ENCODE measurements at regions not wholly inside any gene's neighbourhood (a gene's known extent, or its start where the extent isn't known, plus 50 kb on each side); places are given as distances from the start of the nearest gene placed in this dataset.

- no peak overlapping the region for H2BK20ac ChIP-seq (ENCODE audit: low read length)
- no peak overlapping the region for H2AK5ac ChIP-seq (ENCODE audit: low read depth, low read length)
- no peak overlapping the region for H2BK120ac ChIP-seq (replicated peaks; ENCODE audit: low read depth, low read length)
- H4K91ac ChIP-seq (replicated peaks; ENCODE audit: insufficient read length, low read length), result no peak overlapping the region
- H3K9ac ChIP-seq (replicated peaks in 1 of 4; ENCODE audit: extremely low read depth in 1 of 4, low read depth in 3 of 4, low read length in 3 of 4), result no peak overlapping the region
- no peaks in the 10 kb centered on the region for H3K4me1 ChIP-seq (replicated peaks in 1 of 4; ENCODE audit: control insufficient read depth in 3 of 4, insufficient read depth in 4 of 4, low read length in 3 of 4)
- no peak overlapping the region for H2BK15ac ChIP-seq (ENCODE audit: low read length)
- H2BK12ac ChIP-seq (ENCODE audit: low read depth, low read length), result no peak overlapping the region
- H2BK5ac ChIP-seq (ENCODE audit: low read depth, low read length), result no peak overlapping the region
- TF ChIP-seq RAD21 (IDR thresholded peaks at IDR 0.05 in 1 of 2, conservative IDR thresholded peaks at IDR 0.05 in 1 of 2; ENCODE audit: low read depth in 2 of 2, low read length in 2 of 2) (no peak), CEBPB (IDR thresholded peaks at IDR 0.05; ENCODE audit: low read depth, low read length) (no peak), JUND (IDR thresholded peaks at IDR 0.05; ENCODE audit: low read length) (no peak), GTF2F1 (IDR thresholded peaks at IDR 0.05; ENCODE audit: borderline replicate concordance, low read depth, low read length) (no peak), POLR2AphosphoS5 (IDR thresholded peaks at IDR 0.05; ENCODE audit: low read depth, low read length) (no peak)
- FAIRE-seq (no peak), DNase-seq (ENCODE audit: low read depth in 1 of 2, low spot score in 2 of 2) (no peak)
- no peak overlapping the region for H3K23ac ChIP-seq (ENCODE audit: insufficient read length)
- no peaks in the 10 kb centered on the region for H3K79me2 ChIP-seq (ENCODE audit: control insufficient read depth in 1 of 2, insufficient read depth in 2 of 2, low read length in 2 of 2)
- H4K20me1 ChIP-seq (replicated peaks in 1 of 2; ENCODE audit: control insufficient read depth in 1 of 2, insufficient read depth in 2 of 2, low read length in 2 of 2), result no peaks in the 10 kb centered on the region
- no peaks in the 10 kb centered on the region for H3K9me3 ChIP-seq (ENCODE audit: insufficient read depth in 2 of 2, low read depth in 1 of 2, low read length in 1 of 2)
- ChIA-PET CTCF (ENCODE audit: partially characterized antibody) (no interaction called here), POLR2A (ENCODE audit: partially characterized antibody) (no interaction called here)
- no peak overlapping the region for H3K4me2 ChIP-seq (ENCODE audit: insufficient read depth in 1 of 2, low read depth in 2 of 2, low read length in 2 of 2)
- H3K23me2 ChIP-seq (ENCODE audit: low read depth, low read length), result no peaks in the 10 kb centered on the region
- H3K4me3 ChIP-seq (ENCODE audit: extremely low read depth in 1 of 4, insufficient read depth in 2 of 4, low read depth in 3 of 4, low read length in 4 of 4), result no peak overlapping the region
- no peak overlapping the region for H3K4ac ChIP-seq (replicated peaks; ENCODE audit: insufficient read length, low read depth, low read length)
- H3K27me3 ChIP-seq (replicated peaks in 1 of 4; ENCODE audit: control insufficient read depth in 3 of 4, extremely low read depth in 1 of 4, insufficient read depth in 3 of 4, low read length in 3 of 4), result no peaks in the 10 kb centered on the region
- H4K5ac ChIP-seq (ENCODE audit: insufficient read length, low read depth, low read length), result no peak overlapping the region
- H2AFZ ChIP-seq (ENCODE audit: low read length), result no peak overlapping the region
- WGBS, 2 experiments (ENCODE audit: extremely low coverage in 1 of 2, insufficient coverage in 1 of 2, insufficient read length in 1 of 2, insufficient replicate concordance in 2 of 2, low coverage in 1 of 2, low lambda C conversion rate in 2 of 2, missing lambda C conversion rate in 1 of 2), result 91% methylated on average over 2 of the region's 2 CpGs; no CpG with 5 or more reads in 1 of the 2 experiments
- no peak overlapping the region for H3K56ac ChIP-seq (replicated peaks; ENCODE audit: insufficient read length, low read depth, low read length)
- H3K79me1 ChIP-seq (ENCODE audit: low read depth, low read length), result no peaks in the 10 kb centered on the region
- H3K36me3 ChIP-seq (ENCODE audit: control insufficient read depth in 2 of 4, insufficient read depth in 4 of 4, low read length in 3 of 4), result no peaks in the 10 kb centered on the region
- no peak overlapping the region for H3K18ac ChIP-seq (ENCODE audit: extremely low read depth, low read length)
- no peak overlapping the region for H3K27ac ChIP-seq (ENCODE audit: low read depth, low read length)
- no peak overlapping the region for H4K8ac ChIP-seq (ENCODE audit: extremely low read depth, insufficient read depth, low read length)
- no peak overlapping the region for H3K14ac ChIP-seq (ENCODE audit: insufficient read length)
These were observed 311.7 kb upstream of the FMN2 start for GRCh38 chr1:239779962-239780361.

All from H1 (cell line).